ENCODE measurements at regions not wholly inside any gene's neighbourhood (a gene's known extent, or its start where the extent isn't known, plus 50 kb on each side); places are given as distances from the start of the nearest gene placed in this dataset.
A peak's percentile ranks its signal among the peaks of the same experiment; 100 is the strongest.
"Not testable (repeated sequence)": the region's sequence is repeated elsewhere in the genome, so short reads cannot be mapped to it uniquely, and the experiment has no call there.

DNA sequence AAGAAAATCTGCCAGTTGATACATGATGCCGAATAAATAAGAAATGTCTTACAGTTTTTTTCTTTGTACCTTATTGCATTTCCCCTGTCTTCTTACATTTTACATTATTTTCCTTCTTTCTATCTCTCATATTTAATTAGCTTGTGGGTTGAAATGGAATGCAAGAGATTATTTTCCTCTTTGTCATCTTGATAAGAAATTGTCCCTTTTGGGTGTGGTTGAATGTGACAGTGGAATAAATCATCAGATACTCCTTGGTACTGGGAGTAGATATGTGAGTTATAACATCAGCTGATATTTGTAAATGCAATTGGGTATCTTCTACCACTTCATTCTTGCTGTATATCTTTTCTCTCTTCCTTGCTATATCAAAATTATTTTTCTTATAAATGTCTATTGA lies 997.4 kb downstream of the RAPGEF2 start:
- DNase-seq = no peak

DNA sequence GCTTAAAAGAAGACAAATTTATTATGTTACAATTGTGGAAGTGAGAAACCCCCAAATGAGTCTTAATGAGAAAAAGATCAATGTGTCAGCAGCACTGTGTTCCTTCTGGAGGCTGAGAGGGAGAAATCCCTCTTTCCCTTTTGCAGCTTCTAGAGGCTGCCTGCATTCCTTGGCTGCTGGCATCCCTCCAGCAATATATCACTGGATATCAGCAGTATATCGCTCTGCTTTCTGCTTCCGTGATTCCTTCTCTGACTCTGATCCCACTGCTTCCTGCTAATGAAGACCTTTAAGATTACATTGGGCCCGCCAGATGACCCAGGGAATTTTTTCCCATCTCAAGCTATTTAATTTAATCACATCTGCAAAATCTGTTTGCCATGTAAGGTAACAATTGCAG lies 1008.0 kb downstream of the RAPGEF2 start:
- DNase-seq = no peak

DNA sequence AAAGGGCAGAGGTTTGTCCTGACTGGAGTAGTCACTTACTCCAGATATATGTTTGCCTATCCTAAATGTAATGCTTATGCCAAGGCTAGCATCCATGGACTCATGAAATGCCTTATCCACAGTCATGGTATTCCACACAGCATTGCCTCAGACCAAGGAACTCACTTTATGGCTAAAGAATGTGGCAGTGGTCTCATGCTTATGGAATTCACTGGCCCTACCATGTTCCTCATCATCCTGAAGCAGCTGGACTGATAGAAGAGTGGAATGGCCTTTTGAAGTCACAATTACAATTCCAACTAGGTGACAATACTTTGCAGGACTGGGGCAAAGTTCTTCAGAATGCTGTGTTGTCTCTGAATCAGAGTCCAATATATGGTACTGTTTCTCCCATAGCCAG lies 1014.8 kb downstream of the RAPGEF2 start:
- DNase-seq = no peak

DNA sequence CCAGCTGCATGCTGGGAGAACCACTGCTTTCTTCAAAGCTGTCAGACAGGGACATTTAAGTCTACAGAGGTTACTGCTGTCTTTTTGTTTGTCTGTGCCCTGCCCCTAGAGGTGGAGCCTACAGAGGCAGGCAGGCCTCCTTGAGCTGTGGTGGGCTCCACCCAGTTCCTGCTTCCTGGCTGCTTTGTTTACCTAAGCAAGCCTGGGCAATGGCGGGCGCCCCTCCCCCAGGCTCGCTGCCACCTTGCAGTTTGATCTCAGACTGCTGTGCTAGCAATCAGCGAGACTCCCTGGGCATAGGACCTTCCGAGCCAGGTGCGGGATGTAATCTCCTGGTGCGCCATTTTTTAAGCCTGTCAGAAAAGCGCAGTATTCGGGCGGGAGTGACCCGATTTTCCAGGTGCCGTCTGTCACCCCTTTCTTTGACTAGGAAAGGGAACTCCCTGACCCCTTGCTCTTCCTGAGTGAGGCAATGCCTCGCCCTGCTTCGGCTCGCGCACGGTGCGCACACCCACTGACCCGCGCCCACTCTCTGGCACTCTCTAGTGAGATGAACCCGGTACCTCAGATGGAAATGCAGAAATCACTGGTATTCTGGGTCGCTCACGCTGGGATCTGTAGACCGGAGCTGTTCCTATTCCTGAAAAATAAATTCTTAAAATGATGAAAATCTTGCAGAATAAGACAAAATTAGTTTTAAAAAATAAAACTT lies 1022.9 kb downstream of the RAPGEF2 start:
- DNase-seq = not testable (repeated sequence)

DNA sequence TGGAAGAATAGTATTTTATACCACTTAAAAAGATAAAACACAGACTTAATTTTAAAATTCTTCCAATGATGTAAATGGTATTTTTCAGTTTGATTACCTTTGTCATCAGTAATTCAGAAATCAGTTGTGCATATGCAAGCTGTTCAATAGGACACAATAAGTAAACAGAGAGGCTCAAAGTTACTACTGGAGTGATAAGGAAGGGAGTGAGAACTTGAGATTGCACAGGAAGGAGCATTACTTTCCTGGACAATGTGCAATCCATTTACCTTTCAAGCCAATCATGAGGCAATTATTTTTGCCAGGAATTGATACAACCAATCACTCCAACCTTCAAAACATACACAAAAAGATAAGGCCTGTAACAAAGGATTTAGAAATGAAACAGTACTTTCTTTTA lies 1024.3 kb downstream of the RAPGEF2 start:
- DNase-seq = no peak

DNA sequence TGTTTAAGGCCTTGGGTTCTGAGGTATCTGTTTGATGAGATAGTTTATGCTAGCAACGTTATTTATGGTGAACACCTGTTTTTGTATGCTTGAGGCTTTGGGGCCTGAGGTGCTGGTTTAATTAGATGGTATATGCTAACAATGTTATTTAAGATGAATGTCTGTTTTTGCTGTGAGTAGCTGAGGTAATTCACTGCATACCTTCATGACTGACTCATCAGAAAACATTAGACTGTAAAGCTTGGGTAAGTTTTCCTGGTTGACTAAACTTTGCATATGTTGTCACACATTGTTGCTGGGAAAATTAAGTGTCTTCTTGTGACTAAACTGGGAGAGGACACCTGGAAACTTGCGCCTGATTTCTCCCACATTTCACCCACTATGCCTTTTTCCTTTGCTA lies 1026.6 kb downstream of the RAPGEF2 start:
- DNase-seq = peak; percentile 5

DNA sequence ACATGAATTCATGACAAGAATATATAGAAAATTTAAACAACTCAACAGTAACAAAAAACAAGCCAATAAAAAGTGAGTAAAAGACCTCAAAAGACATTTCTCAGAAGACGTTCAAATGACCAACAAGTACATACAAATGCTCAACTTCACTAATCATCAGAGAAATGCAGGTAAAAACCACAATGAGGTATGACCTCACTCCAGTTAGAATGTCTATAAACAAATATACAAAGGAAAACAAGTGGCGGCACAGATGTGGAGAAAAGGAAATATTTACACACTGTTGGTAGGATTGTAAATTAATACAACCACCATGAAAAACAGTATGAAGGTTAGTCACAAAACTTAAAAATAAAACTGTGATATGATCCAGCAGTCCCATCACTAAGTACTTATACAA lies 1033.1 kb downstream of the RAPGEF2 start:
- no peak for DNase-seq

DNA sequence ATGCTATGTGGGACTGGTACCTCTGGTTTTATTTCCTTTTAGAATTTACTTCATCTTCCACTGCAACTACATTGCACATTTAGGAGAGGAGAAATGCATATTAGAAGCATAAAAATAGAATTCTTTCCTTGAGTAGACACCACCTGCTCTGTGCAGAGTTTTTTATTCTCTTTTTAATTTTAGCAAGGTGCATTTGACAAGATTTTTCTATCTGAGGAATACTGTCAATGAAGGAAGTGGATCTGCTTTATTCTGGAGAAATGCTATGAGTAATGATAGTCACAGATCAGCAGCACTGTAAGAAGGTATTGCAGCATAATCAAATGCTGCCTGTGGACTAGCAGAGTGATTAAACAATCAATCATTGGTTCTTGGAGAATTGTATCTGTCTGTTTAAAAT lies 1038.3 kb downstream of the RAPGEF2 start:
- no peak for DNase-seq

DNA sequence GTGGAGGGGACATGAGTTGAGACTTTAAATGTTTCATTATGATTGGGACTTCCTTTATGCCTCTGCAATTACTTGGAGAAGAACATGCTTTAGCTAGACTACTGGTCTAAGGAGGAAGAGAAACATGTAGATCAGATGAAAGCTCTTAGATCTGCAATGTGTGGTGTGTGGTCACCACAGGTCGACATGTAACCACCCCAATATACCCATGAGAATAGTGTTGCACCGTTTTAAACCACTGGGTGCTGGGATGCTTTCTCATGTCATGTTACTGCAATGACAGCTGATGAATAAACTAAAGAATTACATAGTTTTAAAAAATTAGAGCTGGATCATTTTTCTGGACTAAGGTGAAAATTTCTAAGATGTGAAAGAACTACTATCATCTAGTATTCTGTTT lies 1039.7 kb downstream of the RAPGEF2 start:
- DNase-seq = no peak

DNA sequence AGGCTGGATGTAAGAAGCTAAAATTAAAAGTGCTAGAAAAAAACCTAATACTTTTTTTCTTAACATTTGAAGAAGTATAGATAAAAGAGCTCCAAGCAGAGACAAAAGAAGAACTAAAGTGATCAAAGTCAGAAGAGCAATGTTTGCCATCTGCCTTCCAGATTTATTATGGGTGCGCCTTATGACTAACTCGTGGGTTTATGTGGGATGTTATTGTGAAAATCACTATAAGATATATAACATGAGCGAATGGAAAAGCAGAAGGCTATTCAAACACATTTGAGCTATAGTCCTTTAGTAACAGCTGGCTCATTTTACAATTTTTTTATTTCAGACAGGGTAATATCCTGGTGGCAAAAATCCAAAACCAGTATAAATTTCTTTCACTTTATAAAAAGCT lies 1040.7 kb downstream of the RAPGEF2 start:
- DNase-seq = no peak

DNA sequence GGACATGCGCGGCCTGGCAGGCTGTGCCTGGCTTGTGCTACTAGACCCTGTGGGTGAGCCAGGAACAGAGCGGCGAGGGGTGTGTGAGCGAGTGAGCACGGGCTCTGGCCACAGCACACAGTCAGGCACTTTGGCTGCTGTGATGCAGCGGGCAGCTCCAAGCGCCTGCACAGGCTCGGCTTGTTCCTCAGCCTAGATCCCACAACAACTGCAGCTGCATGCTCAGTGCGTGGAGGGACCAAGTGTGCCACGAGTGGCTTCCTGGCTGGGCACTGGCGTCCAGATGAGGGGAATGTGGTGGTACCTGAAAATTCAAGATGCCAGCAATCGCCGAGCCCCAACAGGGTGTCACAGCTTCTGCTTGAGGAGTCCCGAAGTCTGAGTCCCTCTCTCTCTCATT lies 1056.6 kb downstream of the RAPGEF2 start:
- no peak for DNase-seq

DNA sequence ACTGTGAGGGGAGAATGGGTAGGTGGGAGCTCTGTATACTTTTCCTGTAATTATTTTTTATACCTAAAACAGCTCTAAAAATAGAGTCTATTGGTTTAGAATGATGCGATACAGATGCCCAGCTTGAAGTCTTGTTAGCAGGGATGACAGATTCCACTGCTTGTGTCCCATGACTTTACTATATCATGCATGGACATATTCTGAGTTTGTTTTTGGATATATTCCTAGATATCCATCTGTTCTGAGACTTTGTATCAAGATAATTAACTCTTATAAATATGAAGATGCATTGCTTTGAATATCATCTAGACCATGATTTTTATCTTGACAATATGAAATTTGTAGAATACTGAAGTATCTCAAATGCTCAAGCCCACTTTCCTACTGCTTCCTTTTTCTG lies 1058.1 kb downstream of the RAPGEF2 start:
- DNase-seq = no peak

DNA sequence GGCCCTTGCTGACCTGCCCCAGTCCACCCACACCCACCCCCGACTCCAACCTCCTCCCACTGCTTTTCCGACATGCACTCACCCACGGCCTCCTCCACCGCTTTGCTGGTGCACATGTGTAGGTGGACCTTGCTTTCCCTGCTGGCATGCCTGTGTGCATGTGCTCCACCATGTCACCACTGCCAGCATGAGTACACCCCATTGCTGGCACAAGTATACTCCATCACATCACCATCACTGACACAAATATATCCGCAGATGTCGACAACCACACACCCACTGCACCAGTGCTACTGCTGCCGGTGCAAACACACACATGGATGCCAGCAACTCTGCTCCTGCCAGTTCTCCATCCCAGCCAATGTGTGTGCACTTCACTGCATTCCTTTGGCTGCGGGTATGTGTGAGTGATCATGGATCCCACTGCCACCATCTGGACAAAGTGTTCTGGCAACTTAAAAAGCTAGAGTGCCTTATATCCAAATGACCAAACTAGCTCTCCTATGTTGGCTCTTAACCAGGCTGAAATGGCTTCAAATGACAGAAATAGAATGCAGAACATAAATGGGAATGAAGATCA lies 1072.3 kb downstream of the RAPGEF2 start:
- DNase-seq = no peak

DNA sequence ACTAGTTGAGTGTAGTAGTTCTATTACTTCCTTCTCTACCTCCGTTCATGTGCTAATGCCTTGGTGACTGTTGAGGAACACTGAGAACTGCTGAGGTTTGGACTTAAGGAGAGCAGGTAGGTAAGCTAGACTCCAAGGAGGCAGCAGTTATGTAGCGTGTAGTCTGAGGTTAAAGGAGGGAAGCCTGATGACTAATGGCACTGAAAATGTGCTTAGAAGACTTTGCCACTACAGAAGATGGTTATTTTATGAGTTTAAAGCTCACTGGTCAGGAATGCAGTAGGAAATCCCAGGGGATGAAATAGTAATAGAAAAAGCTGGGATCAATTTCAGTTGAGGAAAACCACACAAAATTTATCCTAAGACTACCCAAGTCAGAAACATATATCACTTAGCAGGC lies 1077.3 kb downstream of the RAPGEF2 start:
- no peak for DNase-seq

DNA sequence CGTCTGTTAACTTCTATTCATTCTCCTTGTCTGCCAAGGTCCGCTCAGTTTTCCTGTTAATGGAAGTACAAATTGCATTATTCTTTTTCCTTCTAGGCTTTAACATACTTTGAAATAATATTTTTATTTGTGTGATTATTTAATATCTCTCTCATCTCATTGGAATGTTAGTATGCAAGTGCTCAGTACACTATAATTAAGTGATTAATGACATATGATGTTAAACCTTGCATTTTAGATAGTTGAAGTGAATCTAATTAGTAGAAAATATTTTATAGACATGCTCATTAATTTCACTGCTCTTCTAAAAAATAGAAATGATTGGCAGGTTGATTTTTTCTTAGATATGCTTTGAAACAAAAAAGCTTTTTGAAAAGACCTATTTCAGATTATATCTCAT lies 1079.8 kb downstream of the RAPGEF2 start:
- DNase-seq = no peak

DNA sequence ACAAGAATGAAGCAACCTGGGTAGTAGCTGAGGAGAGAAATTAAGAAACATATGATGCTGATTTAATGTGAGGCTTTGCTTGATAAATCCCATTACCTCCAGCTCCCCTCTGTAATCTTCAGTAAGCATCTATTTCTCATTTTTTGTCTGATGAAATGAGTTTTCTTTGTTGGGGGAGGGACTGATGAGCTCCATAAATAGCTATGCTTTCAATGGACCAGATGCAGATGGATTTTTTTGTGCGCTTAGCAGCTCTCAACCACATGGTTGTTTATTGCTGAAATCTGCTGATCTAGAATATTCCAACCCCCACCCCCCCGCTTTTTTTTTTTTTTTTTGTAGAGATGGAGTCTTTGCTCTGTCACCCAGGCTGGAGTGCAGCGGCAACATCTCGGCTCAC lies 1082.0 kb downstream of the RAPGEF2 start:
- no peak for DNase-seq

DNA sequence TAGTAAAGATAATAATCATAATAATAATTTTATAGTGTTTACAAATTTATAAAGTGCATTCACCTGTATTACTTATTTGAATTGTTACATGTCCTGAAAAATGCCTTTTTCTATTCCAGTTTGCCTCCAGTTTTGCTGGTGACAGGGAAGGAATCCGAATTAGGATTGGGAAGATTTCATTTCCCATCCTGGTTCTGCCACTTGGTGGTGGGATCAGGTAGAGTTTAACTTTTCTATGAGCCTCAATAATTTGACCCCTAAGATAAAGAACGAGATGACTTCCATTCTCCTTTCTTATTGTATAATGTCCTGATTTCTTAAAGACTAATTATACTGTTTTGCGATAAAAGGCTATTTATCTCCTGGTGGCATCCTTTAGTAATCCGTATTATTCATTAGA lies 1090.9 kb downstream of the RAPGEF2 start:
- no peak for DNase-seq

DNA sequence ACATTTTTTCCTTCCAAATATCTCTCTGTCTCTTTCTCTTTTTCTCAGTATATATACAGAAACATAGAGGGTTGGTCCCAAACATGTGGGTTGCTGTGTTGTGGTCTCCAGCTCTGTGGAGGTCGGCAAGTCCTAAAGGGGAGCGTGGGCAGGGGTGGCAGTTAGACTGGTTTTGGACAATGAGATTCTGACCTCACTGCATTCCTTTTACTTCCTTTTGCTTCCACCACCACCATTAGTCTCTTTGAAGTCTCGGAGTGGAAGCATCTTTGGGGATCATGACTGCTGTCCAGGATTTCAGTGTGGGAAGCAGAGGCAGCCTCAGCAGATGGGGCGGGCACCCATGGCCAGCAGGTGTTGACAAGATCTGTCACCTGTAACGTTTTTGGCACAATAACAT lies 1091.8 kb downstream of the RAPGEF2 start:
- no peak for DNase-seq

DNA sequence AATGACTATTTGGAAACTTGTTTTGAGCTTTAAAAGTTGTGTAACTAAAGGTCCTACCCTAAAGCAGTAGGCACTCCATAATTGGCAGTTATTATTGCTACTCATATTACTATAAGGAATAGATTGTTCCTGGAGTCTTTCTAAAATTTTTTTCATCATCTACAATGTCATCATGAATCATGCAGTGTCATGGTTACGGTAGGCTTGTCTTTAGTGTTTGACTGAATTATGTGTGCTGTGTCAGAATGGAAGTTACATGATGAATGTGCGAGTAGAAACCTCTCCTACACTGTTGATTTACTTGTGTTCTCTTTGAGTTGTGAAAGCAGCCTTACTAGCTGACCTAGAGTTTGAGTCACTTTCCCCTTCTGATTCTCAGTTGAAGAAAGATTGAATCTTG lies 1099.9 kb downstream of the RAPGEF2 start:
- DNase-seq = no peak

DNA sequence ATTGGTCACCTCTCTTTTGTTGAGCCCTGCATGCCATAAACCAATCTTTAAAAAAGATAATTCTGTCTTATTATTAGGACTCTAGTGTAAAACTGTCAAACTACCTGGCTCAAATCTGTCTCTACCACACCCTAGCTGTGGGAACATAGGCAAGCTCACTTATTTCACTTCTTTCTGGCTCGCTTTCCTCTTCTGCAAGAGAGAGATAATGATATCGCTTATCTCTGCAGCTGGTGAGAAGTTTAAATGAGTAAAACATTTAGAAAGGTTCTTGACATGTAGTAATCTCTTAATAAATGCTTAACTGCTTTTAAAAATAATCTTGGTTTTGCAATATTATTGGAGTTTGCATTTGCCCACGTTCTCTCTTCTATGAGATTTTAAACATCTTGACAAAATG lies 1109.2 kb downstream of the RAPGEF2 start:
- no peak for DNase-seq

DNA sequence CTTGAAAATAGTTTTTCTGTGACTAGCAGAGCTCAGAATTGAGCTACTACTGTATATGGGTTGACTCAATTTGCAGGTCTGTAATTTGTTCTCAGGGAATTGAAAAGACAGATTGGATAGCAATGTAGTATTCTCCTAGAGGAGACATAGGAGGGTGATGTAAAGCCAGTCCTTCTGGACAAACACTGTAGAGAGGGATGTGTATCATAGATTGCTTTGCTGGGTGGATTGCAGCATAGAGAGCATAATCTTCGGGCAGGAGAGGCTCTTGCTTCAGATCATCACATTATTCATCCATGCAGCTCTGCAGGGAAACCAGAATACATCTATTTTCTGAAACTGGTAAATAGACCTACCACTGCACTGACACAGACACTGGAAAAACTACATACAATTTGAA lies 1110.5 kb downstream of the RAPGEF2 start:
- no peak for DNase-seq

DNA sequence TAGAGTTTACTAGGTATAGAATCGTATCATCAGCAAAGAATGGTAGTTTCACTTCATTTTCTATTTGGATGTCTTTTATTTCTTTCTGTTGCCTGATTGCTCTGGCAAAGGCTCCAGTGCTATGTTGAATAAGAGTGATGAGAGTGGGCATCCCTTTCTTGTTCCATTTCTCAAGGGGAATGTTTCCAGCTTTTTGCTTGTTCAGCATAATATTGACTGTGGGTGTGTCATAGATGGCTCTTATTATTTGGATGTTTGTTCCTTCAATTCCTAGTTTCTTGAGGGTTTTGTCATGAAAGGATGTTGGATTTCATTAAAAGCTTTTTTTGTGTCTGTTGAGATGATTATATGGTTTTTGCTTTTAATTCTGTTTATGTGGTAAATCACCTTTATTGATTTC lies 1114.5 kb downstream of the RAPGEF2 start:
- no peak for DNase-seq

DNA sequence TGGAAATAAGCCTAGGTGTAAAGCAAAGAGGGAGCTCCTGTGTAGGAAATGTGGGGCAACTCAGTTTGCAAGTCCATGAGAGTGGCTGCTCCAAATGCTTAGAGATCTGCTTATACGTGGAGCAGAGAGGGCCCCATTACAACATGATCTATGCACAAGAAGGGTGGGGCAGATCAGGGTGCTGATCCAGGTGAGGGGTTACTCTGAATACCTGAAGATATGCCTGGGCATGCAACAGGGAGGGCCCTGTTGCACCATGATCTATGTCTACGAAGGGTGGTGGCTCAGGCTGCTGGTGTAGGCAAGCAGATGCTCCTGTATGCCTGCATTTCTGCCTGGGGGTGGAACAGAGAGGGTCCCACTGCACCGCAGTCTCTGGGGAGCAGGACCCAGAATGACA lies 1121.2 kb downstream of the RAPGEF2 start:
- DNase-seq = no peak

DNA sequence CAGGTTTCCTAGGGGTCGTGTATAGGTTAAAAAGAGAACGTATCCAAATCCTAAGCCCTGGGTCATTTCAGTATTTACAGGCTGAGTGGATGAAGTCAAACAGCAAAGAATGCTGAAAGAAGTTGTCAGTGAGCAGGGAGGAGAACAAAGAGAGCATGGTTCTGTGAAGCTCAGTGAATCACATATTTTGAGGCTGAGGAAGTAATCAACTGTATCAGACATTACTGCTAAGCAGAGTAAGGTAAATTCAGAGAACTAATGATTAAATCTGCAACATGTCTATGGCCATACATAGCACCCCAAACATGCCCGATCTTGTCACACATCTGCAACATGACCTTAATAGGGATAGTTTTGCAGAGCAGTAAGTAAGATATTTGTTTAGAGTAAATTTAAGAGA lies 1130.3 kb downstream of the RAPGEF2 start:
- no peak for DNase-seq

DNA sequence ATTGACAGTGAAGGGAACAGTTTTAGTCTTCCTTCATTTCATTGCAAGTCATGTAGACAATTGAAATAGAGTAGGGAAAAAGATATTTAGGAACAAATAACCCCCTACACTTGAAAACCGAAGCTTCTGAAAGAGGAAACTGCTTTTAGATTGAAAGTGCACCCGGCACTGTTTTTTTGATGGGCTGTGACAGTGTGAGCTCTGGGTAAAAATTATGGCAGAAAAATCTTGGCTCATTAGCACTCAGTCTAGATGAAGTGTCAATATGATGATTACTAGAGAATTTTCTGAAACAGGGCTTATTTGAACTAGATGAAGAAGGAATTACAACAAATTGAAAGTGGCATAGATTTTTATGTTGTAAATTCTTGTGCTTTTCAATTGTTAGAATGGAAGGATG lies 1132.4 kb downstream of the RAPGEF2 start:
- DNase-seq = no peak

Data from left kidney (tissue), 1 donor.